Sigmoid colon (tissue), 4 donors: ENCODE measurements at regions not wholly inside any gene's neighbourhood (a gene's known extent, or its start where the extent isn't known, plus 50 kb on each side); places are given as distances from the start of the nearest gene placed in this dataset.

ENCODE experiments used
- EP300 ChIP-seq, 4 donors: sonication (generic); formaldehyde crosslinking; IDR thresholded peaks; one replicate each; pipeline ENCODE4 v1.6.1; 2017; ENCODE audit warnings: antibody characterized with exemption in 4 of 4
- POLR2A ChIP-seq, 2 donors: fragments of 450-650 bp; IDR thresholded peaks; one replicate each; pipeline ENCODE4 v1.6.1; 2016; ENCODE audit warnings: antibody characterized with exemption in 2 of 2, mild to moderate bottlenecking in 2 of 2, moderate library complexity in 2 of 2

DNA sequence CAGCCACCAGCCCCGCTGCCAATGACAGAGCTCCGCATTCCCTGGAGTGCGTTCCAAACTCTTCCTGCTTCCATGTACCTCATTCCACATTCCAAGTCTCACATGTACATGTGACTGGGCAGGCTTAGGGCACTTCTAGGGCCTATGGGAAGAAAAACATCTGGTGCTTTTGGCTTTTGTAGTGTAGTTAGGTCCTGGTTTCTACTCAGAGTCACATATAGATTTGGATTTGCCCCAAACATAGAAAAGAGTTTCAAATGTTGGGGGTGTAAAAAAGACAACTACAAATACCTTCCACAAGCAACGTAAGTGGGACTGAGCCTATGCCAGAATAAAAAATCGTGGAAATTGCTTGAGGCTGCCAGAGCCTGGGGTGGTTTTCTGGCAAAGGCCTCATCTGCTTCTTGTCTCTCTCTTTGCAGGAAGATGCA lies 84.1 kb downstream of the ZNF467 start:
- TF ChIP-seq POLR2A (IDR thresholded peaks at IDR 0.05) (no peak), EP300 (IDR thresholded peaks at IDR 0.05) (no peak)
